HG03460 (cell line): ENCODE measurements at regions not wholly inside any gene's neighbourhood (a gene's known extent, or its start where the extent isn't known, plus 50 kb on each side); places are given as distances from the start of the nearest gene placed in this dataset.

ENCODE experiments used
- ATAC-seq: cut with Tn5 transposase; IDR thresholded peaks from one replicate; pipeline ENCODE4 v1.9.1; 2021; ENCODE audit not compliant: unreplicated experiment

- ATAC-seq = no peak
Observed at GRCh38 chr20:57928181-57928967, 218.6 kb upstream of the PMEPA1 start.

GRCh38 chr20:57927376-57927775 is 217.6 kb upstream of the PMEPA1 start:
- no peak for ATAC-seq

- no peak for ATAC-seq
Observed at GRCh38 chr20:57922706-57923105, 212.9 kb upstream of the PMEPA1 start.

- ATAC-seq = no peak
Observed at GRCh38 chr20:57922083-57922482, 212.3 kb upstream of the PMEPA1 start.

- no peak for ATAC-seq
Observed at GRCh38 chr20:57921676-57922075, 211.9 kb upstream of the PMEPA1 start.

GRCh38 chr20:57920971-57921370 is 211.2 kb upstream of the PMEPA1 start:
- no peak for ATAC-seq

- no peak for ATAC-seq
Observed at GRCh38 chr20:57919049-57919448, 209.2 kb upstream of the PMEPA1 start.

- no peak for ATAC-seq
Observed at GRCh38 chr20:57918551-57918950, 208.7 kb upstream of the PMEPA1 start.

GRCh38 chr20:57914205-57914604 is 204.4 kb upstream of the PMEPA1 start:
- ATAC-seq = no peak

- no peak for ATAC-seq
Observed at GRCh38 chr20:57913156-57913930, 203.5 kb upstream of the PMEPA1 start.

- no peak for ATAC-seq
Observed at GRCh38 chr20:57912227-57912582, 202.4 kb upstream of the PMEPA1 start.

GRCh38 chr20:57911512-57912226 is 201.9 kb upstream of the PMEPA1 start:
- no peak for ATAC-seq

GRCh38 chr20:57910716-57911115 is 200.9 kb upstream of the PMEPA1 start:
- no peak for ATAC-seq

- no peak for ATAC-seq
Observed at GRCh38 chr20:57909763-57910331, 200.0 kb upstream of the PMEPA1 start.

GRCh38 chr20:57908704-57909630 is 199.2 kb upstream of the PMEPA1 start:
- no peak for ATAC-seq

- no peak for ATAC-seq
Observed at GRCh38 chr20:57908226-57908625, 198.4 kb upstream of the PMEPA1 start.

GRCh38 chr20:57907131-57908000 is 197.6 kb upstream of the PMEPA1 start:
- no peak for ATAC-seq

GRCh38 chr20:57905448-57905847 is 195.6 kb upstream of the PMEPA1 start:
- ATAC-seq = no peak

- ATAC-seq = no peak
Observed at GRCh38 chr20:57904314-57905105, 194.7 kb upstream of the PMEPA1 start.
